B cell (primary cell): ENCODE measurements at regions not wholly inside any gene's neighbourhood (a gene's known extent, or its start where the extent isn't known, plus 50 kb on each side); places are given as distances from the start of the nearest gene placed in this dataset.

Experiments used
- EZH2 ChIP-seq: IDR thresholded peaks from 2 replicates; pipeline ENCODE4 v1.6.1; 2012; ENCODE audit warnings: borderline replicate concordance, low read depth, mild to moderate bottlenecking, moderate library complexity, low read length; ENCODE audit not compliant: insufficient read depth, poor library complexity, severe bottlenecking
- TF ChIP-seq, protein P1 (sequence below): fragments of 200-600 bp; IDR thresholded peaks from one replicate; pipeline ENCODE4 v1.8.0; 2022; ENCODE audit warnings: antibody characterized with exemption, mild to moderate bottlenecking

DNA sequence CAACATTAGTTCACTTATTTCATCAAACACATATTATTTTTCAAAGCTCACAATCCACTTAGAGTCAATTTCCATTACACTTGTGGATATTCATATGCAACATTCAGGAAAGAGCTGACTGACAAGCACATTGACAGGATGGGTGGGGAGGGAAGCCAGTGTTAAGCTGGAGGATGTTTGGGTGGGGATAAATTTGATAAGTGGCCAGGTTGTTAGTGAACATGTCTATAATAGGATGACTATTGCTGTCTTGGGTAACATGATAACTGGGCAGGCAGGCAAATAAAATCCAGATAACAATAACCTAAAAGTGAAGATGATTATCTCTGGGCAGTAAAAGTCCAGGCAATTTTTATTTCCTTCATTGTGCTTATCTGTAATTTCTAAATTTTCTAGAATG is 73.8 kb upstream of the OSBPL8 start:
- TF ChIP-seq, protein P1, sequence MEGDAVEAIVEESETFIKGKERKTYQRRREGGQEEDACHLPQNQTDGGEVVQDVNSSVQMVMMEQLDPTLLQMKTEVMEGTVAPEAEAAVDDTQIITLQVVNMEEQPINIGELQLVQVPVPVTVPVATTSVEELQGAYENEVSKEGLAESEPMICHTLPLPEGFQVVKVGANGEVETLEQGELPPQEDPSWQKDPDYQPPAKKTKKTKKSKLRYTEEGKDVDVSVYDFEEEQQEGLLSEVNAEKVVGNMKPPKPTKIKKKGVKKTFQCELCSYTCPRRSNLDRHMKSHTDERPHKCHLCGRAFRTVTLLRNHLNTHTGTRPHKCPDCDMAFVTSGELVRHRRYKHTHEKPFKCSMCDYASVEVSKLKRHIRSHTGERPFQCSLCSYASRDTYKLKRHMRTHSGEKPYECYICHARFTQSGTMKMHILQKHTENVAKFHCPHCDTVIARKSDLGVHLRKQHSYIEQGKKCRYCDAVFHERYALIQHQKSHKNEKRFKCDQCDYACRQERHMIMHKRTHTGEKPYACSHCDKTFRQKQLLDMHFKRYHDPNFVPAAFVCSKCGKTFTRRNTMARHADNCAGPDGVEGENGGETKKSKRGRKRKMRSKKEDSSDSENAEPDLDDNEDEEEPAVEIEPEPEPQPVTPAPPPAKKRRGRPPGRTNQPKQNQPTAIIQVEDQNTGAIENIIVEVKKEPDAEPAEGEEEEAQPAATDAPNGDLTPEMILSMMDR: no peak
- TF ChIP-seq EZH2: no peak
